ENCODE measurements at regions not wholly inside any gene's neighbourhood (a gene's known extent, or its start where the extent isn't known, plus 50 kb on each side); places are given as distances from the start of the nearest gene placed in this dataset.

DNA sequence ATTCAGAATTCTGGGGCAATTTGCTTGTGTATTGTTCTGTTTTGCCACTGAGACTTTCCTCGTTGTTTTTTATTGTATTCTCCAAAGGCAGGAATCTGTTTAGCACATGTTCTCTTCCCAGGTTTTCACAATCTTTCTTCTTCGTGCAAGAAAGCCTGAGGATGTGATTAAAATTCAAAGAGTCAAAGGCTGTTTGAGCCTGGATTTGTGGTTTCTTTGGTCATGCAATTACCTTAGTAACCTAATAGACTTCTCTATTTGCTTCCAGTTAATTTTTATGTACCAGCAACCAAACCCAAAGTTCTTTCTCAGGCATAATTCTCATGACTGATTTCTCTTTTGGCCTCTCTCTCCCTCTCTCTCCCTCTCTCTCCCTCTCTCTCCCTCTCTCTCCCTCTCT lies 1420.1 kb upstream of the TENM3 start:
- TF ChIP-seq, protein P1, sequence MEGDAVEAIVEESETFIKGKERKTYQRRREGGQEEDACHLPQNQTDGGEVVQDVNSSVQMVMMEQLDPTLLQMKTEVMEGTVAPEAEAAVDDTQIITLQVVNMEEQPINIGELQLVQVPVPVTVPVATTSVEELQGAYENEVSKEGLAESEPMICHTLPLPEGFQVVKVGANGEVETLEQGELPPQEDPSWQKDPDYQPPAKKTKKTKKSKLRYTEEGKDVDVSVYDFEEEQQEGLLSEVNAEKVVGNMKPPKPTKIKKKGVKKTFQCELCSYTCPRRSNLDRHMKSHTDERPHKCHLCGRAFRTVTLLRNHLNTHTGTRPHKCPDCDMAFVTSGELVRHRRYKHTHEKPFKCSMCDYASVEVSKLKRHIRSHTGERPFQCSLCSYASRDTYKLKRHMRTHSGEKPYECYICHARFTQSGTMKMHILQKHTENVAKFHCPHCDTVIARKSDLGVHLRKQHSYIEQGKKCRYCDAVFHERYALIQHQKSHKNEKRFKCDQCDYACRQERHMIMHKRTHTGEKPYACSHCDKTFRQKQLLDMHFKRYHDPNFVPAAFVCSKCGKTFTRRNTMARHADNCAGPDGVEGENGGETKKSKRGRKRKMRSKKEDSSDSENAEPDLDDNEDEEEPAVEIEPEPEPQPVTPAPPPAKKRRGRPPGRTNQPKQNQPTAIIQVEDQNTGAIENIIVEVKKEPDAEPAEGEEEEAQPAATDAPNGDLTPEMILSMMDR (IDR thresholded peaks at IDR 0.05; ENCODE audit: low read depth, low read length): no peak
- no peak for DNase-seq (ENCODE audit: extremely low read depth, low read depth)

DNA sequence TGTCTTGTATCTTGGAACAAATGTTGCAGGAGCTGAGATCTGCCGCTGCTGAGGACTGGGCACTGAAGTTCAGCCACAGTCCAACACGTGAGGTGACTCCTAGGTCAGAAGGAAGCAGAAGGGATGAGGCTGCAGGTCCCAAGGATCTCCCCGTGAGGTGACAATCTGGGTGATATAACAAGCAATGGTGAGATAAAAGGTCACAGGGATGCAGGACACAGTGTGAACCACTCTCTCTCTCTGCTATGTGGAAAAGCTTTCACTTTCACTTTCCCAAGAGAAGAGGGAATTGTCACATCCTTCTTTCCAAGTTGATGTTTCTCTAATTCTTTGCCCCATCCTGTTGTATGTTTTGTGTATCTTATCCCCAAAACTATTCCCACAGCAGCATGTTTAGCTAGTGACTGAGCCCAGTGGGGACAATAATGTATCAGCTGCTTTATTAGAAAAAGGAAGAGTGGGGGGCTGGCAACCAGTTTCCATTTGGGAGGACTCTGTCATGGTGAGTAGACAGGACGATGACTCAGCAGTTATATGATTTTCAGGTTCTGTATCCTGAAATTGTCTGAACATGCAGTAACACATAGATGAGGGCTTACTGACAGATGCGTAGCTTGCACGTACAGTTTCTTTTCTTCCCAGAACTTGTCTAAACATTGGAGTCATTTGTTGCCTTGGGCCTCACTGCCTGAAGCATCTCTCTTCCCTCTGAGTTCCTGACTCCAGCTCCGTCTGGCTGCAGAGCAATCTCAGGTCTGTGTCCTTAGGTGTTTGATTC lies 1415.8 kb upstream of the TENM3 start:
- no peak for DNase-seq (ENCODE audit: extremely low read depth, low read depth)
- TF ChIP-seq, protein P1 (IDR thresholded peaks at IDR 0.05; ENCODE audit: low read depth, low read length): no peak

DNA sequence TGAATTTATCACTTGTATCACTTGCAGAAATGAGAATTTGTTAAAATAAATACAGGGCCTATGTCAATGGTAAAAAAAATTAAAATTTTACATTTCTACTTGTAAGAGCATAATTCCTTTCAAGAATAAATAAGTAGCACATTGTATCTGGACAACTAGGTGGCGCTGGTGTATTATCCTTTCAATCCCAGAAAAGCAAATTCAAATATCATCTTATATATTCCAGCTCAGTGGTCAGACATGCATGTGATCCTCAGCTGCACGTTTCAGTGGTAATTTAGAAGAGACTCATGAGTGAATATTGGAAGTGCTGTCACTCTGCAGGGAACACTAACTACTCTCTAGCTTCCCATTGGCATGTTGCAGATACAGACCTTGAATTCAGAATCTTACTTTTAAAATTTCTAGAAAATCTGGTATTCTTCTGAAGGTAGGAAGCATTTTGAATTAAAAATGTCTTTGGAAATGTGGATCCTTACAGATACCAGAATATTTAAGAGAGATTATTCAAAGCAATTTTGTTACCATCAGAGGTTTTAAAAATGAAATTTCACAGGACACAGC lies 1414.7 kb upstream of the TENM3 start:
- TF ChIP-seq, protein P1 (IDR thresholded peaks at IDR 0.05; ENCODE audit: low read depth, low read length): peak; percentile 76
- peak; percentile 63 for DNase-seq (ENCODE audit: extremely low read depth, low read depth)

DNA sequence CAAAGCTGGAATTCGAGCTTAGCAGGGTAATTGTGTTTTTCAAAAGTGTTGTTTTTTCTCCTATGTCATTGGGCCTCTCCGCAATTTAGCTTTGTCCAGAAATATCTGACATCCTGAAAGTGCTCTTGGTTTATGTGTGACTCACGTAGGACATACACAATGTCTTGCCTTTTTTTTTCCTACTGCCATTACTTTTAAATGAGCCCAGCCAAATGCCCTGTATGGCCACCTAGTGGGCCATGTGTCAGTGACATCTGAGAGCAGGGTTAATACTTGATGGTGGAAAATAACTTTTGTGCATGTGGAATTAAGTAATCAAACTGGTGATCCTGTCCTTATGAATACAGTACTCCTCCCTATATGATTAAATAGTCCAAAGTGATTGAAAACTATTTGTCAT lies 1411.1 kb upstream of the TENM3 start:
- TF ChIP-seq, protein P1 (IDR thresholded peaks at IDR 0.05; ENCODE audit: low read depth, low read length): no peak
- no peak for DNase-seq (ENCODE audit: extremely low read depth, low read depth)

DNA sequence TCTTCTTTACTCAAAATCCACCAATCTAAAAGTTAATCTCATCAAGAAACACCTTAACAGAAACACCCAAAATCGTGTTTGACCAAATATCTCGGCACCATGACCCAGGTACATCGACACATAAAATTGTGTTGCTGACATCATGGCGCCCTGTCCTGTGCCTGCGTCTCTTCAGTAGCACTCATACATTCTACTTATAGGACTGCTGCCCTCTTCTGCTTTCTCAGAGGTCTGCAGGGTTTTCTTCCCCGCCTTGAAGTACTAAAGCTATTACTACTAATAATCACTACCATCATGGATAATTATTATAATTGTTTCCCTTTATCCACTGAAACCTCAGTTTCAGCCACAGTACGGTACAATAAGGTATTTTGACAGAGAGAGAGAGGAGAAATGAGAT lies 1403.1 kb upstream of the TENM3 start:
- no peak for DNase-seq (ENCODE audit: extremely low read depth, low read depth)

DNA sequence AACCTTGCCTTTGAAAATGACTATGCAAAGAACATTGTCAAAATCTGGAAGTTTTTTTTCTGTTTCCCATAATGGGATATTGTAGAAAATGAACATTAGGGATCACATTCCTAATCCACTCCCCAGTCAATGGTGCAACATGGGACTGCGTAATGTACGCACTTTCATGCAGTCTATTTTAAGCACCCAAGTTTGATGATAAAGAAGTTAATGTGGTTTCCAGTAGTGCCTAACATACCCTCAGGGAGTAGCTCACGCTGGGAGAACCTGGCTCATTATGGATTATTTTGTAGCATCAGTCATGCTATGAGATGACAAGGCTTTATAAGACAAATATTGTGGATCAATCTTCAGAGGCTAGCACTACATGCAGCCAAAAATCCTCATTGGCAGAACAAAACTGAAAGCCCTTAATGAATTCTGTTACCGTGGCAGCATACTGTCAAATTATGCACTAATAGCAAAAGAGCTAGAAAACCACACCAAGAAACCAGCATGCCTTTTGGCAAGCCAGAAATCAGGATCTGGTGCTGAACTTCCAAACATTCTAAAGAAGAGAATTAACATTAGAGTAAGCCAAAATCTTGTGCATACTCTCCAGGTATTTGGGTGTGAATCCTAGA lies 1392.8 kb upstream of the TENM3 start:
- no peak for DNase-seq (ENCODE audit: extremely low read depth, low read depth)
- TF ChIP-seq, protein P1 (IDR thresholded peaks at IDR 0.05; ENCODE audit: low read depth, low read length): no peak

More for the DNA sequence above, 1403.1 kb upstream of the TENM3 start:
- TF ChIP-seq, protein P1 (IDR thresholded peaks at IDR 0.05; ENCODE audit: low read depth, low read length): no peak

DNA sequence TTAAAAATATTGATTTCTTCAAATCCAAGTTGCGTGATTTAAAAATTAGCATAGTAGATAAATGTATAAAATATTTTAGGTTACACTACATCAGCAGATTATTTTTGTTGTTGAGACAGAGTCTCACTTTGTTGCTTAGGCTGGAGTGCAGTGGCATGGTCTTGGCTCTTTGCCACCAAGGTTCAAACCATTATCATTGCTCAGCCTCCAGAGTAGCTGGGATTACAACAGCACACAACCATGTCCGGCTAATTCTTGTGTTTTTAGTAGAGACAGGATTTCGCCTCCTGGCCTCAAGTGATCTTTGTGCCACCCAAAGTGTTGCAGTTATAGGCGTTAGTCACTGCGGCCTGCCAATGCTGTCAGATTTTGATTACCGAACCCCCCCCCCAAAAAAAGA lies 1390.5 kb upstream of the TENM3 start:
- TF ChIP-seq, protein P1 (IDR thresholded peaks at IDR 0.05; ENCODE audit: low read depth, low read length): no peak
- no peak for DNase-seq (ENCODE audit: extremely low read depth, low read depth)
